ES-I3 (cell line): ENCODE measurements at regions not wholly inside any gene's neighbourhood (a gene's known extent, or its start where the extent isn't known, plus 50 kb on each side); places are given as distances from the start of the nearest gene placed in this dataset.

Experiments
- H3K36me3 ChIP-seq: 2 replicates; pipeline ENCODE4 v1.6.1; 2013; ENCODE audit warnings: mild to moderate bottlenecking, low read length, control low read depth, moderate library complexity; ENCODE audit not compliant: insufficient read depth
- H3K4me1 ChIP-seq: 2 replicates; pipeline ENCODE4 v1.6.1; 2013; ENCODE audit warnings: mild to moderate bottlenecking, control low read depth, low read length; ENCODE audit not compliant: insufficient read depth
- H3K9ac ChIP-seq: 2 replicates; pipeline ENCODE4 v1.6.1; 2013; ENCODE audit warnings: low read depth, mild to moderate bottlenecking, low read length, moderate library complexity
- H3K9me3 ChIP-seq: 2 replicates; pipeline ENCODE4 v1.6.1; 2013; ENCODE audit warnings: mild to moderate bottlenecking, low read length, moderate library complexity; ENCODE audit not compliant: control insufficient read depth, insufficient read depth

DNA sequence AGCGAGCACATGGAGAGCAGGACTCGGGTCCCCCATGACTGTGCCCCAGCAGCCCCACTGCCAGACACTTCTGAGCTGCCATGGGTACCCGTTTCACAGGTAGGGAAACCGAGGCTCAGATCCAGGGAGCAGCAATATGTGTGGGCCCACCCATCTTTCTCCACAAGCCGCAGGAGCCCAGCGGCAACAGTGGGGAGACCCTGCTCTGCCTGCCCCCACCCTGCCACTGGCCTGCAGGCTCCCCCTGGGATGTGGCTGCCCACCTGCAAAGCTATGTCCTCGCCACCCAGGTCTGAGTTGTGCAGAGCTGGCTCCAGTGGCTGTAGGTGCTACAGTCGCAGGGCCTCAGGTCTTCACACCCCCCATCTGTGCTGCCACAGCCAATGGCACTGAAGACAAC is 50.6 kb upstream of the C1QTNF9B start:
- Histone ChIP-seq H3K9ac (no peak overlapping the region), H3K36me3 (no peaks in the 10 kb centered on the region), H3K9me3 (no peaks in the 10 kb centered on the region), H3K4me1 (no peaks in the 10 kb centered on the region)

GRCh38 chr13:23949200-23949599 is 51.9 kb upstream of the C1QTNF9B start:
- H3K9ac ChIP-seq, result no peak overlapping the region
- H3K4me1 ChIP-seq, result no peaks in the 10 kb centered on the region
- H3K36me3 ChIP-seq, result no peaks in the 10 kb centered on the region
- no peaks in the 10 kb centered on the region for H3K9me3 ChIP-seq

- H3K36me3 ChIP-seq, result no peaks in the 10 kb centered on the region
- H3K9ac ChIP-seq, result no peak overlapping the region
- H3K9me3 ChIP-seq, result no peaks in the 10 kb centered on the region
- no peaks in the 10 kb centered on the region for H3K4me1 ChIP-seq
Measured at GRCh38 chr13:23949736-23950135, 52.4 kb upstream of the C1QTNF9B start.

DNA sequence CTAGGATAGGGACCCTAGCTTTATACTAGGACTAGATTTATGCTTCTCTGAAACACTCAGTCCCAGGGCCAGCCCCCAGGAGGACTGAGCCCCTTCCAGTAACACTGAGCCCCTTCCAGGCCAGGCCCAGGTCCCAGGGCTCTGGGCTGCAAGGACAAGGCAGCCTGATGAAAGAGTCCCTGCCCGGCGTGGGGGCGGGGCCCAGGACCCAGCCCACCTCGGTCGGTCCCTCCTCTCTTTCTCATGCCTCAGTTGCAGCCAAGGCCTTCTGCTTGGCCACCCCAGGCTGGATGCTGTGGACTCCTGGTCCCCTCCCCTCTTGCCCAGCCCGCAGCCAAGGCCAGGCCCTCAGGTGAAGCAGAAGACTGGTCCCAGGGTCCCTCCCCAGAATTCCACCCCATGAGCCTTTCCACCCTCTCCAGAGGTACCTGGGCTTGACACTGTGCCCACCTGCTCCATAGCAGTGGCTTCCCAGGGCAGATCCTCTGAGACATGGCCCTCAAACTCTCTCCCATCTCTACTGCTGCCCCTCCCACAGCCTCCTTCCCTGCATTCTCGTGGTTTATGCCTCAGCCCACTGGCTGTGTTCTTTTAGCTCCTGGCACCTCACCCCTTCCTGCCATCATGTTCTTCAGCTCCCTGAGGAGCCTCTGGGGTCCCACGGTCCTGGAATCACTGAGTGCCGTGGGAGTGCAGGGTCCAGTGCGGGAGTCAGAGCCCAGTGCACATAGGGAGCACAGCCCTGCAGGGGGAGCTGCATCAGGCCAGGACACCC is 53.6 kb upstream of the C1QTNF9B start:
- Histone ChIP-seq H3K9ac (no peak overlapping the region), H3K36me3 (no peaks in the 10 kb centered on the region), H3K9me3 (no peaks in the 10 kb centered on the region), H3K4me1 (no peaks in the 10 kb centered on the region)

GRCh38 chr13:23952796-23953195 is 55.5 kb upstream of the C1QTNF9B start:
- Histone ChIP-seq H3K36me3 (no peaks in the 10 kb centered on the region), H3K9me3 (no peaks in the 10 kb centered on the region), H3K4me1 (no peaks in the 10 kb centered on the region), H3K9ac (no peak overlapping the region)

- Histone ChIP-seq H3K4me1 (no peaks in the 10 kb centered on the region), H3K9ac (no peak overlapping the region), H3K9me3 (no peaks in the 10 kb centered on the region), H3K36me3 (no peaks in the 10 kb centered on the region)
Measured at GRCh38 chr13:23953860-23954512, 56.7 kb upstream of the C1QTNF9B start.

DNA sequence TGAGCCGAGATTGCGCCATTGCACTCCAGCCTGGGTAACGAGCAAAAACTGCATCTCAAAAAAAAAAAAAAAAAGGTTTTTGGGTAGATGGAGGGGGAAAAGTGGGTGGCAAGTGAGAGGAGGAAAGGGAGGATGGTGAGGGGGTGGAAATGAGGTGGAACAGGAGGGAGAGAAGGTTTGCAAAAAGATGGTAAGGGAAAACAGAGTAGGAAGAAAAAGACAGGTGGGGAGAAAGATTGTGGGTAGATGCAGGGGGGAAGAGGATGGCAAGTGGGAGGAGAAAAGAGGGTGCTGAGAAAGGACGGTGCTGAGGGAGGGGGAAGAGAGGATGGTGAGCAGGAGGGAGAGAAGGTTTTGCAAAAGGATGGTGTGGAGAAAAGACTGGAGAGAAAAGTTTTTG is 57.8 kb upstream of the C1QTNF9B start:
- H3K4me1 ChIP-seq, result no peaks in the 10 kb centered on the region
- H3K9ac ChIP-seq, result no peak overlapping the region
- H3K36me3 ChIP-seq, result no peaks in the 10 kb centered on the region
- H3K9me3 ChIP-seq, result no peaks in the 10 kb centered on the region

GRCh38 chr13:23956106-23956505 is 58.8 kb upstream of the C1QTNF9B start:
- H3K9me3 ChIP-seq, result no peaks in the 10 kb centered on the region
- H3K36me3 ChIP-seq, result no peaks in the 10 kb centered on the region
- no peaks in the 10 kb centered on the region for H3K4me1 ChIP-seq
- H3K9ac ChIP-seq, result no peak overlapping the region

DNA sequence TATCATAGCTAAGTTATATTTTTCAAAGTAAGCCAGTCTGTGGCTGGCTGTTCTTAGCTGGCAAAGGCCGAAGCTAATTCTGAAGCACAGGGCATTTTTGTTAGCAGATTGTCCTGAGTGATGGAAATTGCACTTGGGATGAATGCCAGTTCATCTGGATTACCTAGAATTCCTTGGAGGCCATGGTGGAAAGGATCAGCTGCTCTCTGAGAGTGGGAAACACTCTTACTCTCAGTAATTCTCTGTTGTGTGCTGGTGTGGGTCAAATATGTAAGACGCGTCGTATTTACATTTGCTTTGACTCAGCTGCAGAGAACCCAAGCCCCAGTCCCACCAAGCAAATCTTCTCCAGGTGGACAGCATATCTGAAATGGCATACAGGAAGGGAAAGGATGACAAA is 60.7 kb upstream of the C1QTNF9B start:
- no peaks in the 10 kb centered on the region for H3K4me1 ChIP-seq
- no peaks in the 10 kb centered on the region for H3K9me3 ChIP-seq
- no peaks in the 10 kb centered on the region for H3K36me3 ChIP-seq
- no peak overlapping the region for H3K9ac ChIP-seq

DNA sequence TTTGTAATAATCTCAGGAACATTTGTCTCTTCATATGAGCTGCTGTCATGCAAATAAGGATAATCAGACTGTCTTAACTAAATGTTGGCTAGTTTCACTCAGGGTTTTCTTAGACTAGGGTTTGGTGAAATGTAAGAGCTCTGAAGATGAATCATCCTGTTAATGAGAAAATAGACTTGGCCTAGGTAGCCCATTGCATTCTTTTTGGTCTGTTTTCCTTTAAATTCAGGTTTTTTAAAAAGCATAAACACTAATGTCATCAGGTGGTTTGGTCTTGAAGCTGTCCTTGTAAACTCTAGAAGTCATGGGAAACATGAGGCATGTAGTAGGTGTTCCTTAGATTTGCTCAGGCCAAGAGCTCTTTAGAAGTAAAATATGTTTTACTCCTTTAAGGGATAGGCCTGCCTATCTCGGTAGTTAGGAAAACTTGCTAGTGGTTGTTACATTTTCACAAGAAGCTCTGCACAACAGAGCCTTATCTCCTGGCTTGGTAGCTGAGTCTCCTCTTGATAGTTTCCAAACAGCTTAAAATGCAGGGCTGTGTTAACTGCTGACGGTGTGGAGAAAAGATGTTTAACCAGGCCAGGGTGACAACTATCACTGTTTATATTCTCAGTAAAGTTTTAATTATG is 62.0 kb upstream of the C1QTNF9B start:
- Histone ChIP-seq H3K9me3 (no peaks in the 10 kb centered on the region), H3K9ac (no peak overlapping the region), H3K4me1 (no peaks in the 10 kb centered on the region), H3K36me3 (no peaks in the 10 kb centered on the region)

DNA sequence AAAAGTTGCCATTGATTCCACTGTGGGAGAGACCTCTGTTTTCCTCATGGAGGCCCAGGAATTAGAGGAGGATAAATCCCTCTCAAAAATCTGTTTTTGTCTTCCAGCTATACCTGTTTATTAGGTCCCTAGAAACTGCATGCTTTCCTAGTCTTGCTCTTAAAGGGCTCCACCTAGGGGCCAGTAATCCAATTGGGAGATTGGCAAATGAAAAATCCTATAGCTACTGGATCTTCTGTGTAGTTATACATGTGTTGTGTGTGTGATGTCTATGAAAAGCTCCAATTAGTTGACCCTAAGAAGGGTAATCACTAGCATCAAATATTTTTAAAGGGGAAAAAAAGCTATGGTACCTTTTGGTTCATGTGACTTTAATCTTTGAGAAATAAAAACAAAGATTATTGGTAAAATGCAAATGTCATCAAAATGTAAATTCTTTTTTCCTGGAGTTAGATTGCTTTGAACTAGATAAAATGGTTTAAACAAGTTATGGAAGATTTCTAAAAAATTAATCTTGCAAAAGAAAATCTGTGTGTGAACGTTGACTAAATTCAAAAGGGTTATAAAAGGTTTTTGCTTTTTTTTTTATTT is 63.4 kb upstream of the C1QTNF9B start:
- Histone ChIP-seq H3K36me3 (no peaks in the 10 kb centered on the region), H3K9ac (no peak overlapping the region), H3K9me3 (no peaks in the 10 kb centered on the region), H3K4me1 (no peaks in the 10 kb centered on the region)

DNA sequence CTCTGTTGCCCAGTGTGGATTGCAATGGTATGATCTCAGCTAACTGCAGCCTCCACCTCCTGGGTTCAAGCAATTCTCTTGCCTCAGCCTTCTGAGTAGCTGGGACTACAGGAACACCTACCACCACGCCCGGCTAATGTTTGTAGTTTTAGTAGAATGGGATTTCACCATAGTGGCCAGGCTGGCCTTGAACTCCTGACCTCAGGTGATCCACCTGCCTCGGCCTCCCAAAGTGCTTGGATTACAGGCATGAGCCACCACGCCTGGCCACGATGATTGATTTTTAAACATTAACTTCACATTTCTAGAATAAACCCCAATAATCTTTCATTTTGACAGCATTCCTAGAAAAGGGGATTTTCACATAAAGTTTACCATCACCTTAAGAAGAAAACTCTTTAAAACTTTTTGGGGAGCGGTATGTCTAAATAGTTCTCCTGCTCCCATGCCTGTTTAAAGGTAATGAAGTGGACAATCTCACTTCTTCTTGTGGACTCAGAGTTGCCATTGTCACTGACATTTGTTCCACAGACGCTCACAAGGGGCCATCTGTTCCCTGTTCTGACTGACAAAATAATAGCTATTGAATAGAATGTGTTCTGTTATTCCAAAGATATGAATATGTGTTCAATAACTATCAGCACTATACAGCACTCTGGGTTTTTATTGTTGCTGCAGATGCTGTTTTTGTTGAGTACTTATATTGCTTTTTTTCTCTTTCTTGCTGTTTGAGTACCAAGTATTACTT is 66.1 kb upstream of the C1QTNF9B start:
- no peaks in the 10 kb centered on the region for H3K4me1 ChIP-seq
- H3K9ac ChIP-seq, result no peak overlapping the region
- H3K36me3 ChIP-seq, result no peaks in the 10 kb centered on the region
- no peaks in the 10 kb centered on the region for H3K9me3 ChIP-seq

DNA sequence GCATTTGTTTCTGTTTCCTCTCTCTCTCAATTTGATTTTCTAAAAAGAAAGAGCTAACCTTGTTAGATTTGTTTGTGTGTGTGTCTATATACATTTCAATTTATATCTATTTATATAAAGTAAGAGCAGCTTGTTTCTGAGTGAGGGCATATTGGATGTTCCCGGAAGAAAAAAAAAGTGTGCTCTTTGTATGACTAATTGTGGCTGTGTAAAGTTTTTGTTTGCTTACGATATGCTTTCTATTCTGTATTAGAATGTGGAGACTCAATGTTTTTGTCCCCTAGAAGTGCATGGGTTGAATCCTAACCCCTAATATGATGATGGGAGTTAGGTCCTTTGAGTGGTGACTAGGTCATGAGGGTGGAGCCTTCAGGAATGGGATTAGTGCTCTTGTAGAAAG is 66.6 kb upstream of the C1QTNF9B start:
- H3K36me3 ChIP-seq, result no peaks in the 10 kb centered on the region
- no peaks in the 10 kb centered on the region for H3K9me3 ChIP-seq
- H3K4me1 ChIP-seq, result no peaks in the 10 kb centered on the region
- H3K9ac ChIP-seq, result no peak overlapping the region

DNA sequence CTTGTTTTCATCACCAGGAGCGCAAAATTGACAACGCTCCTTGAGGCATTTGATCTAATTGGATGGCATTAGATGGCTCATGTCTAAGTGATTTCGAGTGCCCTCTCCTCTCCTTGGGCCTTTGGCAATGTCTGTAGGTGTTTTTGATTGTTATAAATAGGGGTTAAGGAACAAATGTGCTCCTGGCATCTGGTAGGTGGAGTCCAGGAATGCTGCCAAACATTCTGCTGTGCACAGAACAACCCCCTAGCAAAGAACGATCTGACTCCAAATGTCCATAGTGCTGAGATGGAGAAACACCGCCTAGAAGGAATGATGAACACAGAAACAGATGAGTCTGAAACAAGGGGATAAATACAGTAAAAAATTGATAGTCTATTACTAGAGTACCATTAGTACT is 68.0 kb upstream of the C1QTNF9B start:
- H3K4me1 ChIP-seq, result no peaks in the 10 kb centered on the region
- no peaks in the 10 kb centered on the region for H3K9me3 ChIP-seq
- H3K36me3 ChIP-seq, result no peaks in the 10 kb centered on the region
- no peak overlapping the region for H3K9ac ChIP-seq
